ENCODE measurements at regions not wholly inside any gene's neighbourhood (a gene's known extent, or its start where the extent isn't known, plus 50 kb on each side); places are given as distances from the start of the nearest gene placed in this dataset.

GRCh38 chr3:101926594-101927105, 77.3 kb downstream of the NFKBIZ start:
- no peak for TF ChIP-seq CTCF (IDR thresholded peaks at IDR 0.05; ENCODE audit: extremely low read depth, low read depth, low read length)
- peak overlapping the region; percentile 17 for H3K4me2 ChIP-seq (ENCODE audit: insufficient read depth, low read length)
- peak; percentile 29 for DNase-seq (ENCODE audit: insufficient read length, low spot score, missing footprints)
- H3K4me1 ChIP-seq (ENCODE audit: insufficient read depth, low read length) = peaks cover 28% of the 10 kb centered on the region
- H3K79me2 ChIP-seq (ENCODE audit: insufficient read depth, low read length) = no peaks in the 10 kb centered on the region
- H4K20me1 ChIP-seq (ENCODE audit: insufficient read depth, low read length) = no peaks in the 10 kb centered on the region
- no peaks in the 10 kb centered on the region for H3K27me3 ChIP-seq (ENCODE audit: insufficient read depth, low read length)
- H3K27ac ChIP-seq (ENCODE audit: low read depth, low read length) = peak overlapping the region; percentile 12
- peak overlapping the region; percentile 30 for H2AFZ ChIP-seq (ENCODE audit: low read length)
- no peaks in the 10 kb centered on the region for H3K9me3 ChIP-seq (ENCODE audit: low read depth, low read length)
- no peaks in the 10 kb centered on the region for H3K36me3 ChIP-seq (ENCODE audit: insufficient read depth, low read length)
- no peak overlapping the region for H3K4me3 ChIP-seq (ENCODE audit: insufficient read depth, low read length)

- no peak for TF ChIP-seq CTCF (IDR thresholded peaks at IDR 0.05; ENCODE audit: extremely low read depth, low read depth, low read length)
- no peaks in the 10 kb centered on the region for H3K9me3 ChIP-seq (ENCODE audit: low read depth, low read length)
- peak overlapping the region; percentile 6 for H3K27ac ChIP-seq (ENCODE audit: low read depth, low read length)
- no peaks in the 10 kb centered on the region for H3K79me2 ChIP-seq (ENCODE audit: insufficient read depth, low read length)
- no peaks in the 10 kb centered on the region for H3K27me3 ChIP-seq (ENCODE audit: insufficient read depth, low read length)
- no peak overlapping the region for H3K4me3 ChIP-seq (ENCODE audit: insufficient read depth, low read length)
- peaks cover 28% of the 10 kb centered on the region for H3K4me1 ChIP-seq (ENCODE audit: insufficient read depth, low read length)
- no peak overlapping the region for H2AFZ ChIP-seq (ENCODE audit: low read length)
- H3K36me3 ChIP-seq (ENCODE audit: insufficient read depth, low read length) = no peaks in the 10 kb centered on the region
- peak; percentile 69 for DNase-seq (ENCODE audit: insufficient read length, low spot score, missing footprints)
- H4K20me1 ChIP-seq (ENCODE audit: insufficient read depth, low read length) = no peaks in the 10 kb centered on the region
- H3K4me2 ChIP-seq (ENCODE audit: insufficient read depth, low read length) = peak overlapping the region; percentile 20
These were observed 79.6 kb downstream of the NFKBIZ start for GRCh38 chr3:101928890-101929289.

- Histone ChIP-seq H4K20me1 (ENCODE audit: insufficient read depth, low read length) (no peaks in the 10 kb centered on the region), H3K27me3 (ENCODE audit: insufficient read depth, low read length) (no peaks in the 10 kb centered on the region), H3K27ac (ENCODE audit: low read depth, low read length) (no peak overlapping the region), H3K9me3 (ENCODE audit: low read depth, low read length) (no peaks in the 10 kb centered on the region), H3K4me3 (ENCODE audit: insufficient read depth, low read length) (no peak overlapping the region), H3K79me2 (ENCODE audit: insufficient read depth, low read length) (no peaks in the 10 kb centered on the region), H3K4me1 (ENCODE audit: insufficient read depth, low read length) (peaks cover 24% of the 10 kb centered on the region), H3K4me2 (ENCODE audit: insufficient read depth, low read length) (no peak overlapping the region), H3K36me3 (ENCODE audit: insufficient read depth, low read length) (no peaks in the 10 kb centered on the region), H2AFZ (ENCODE audit: low read length) (no peak overlapping the region)
- peak; percentile 15 for DNase-seq (ENCODE audit: insufficient read length, low spot score, missing footprints)
- TF ChIP-seq CTCF (IDR thresholded peaks at IDR 0.05; ENCODE audit: extremely low read depth, low read depth, low read length) = no peak
These were observed 81.8 kb downstream of the NFKBIZ start for GRCh38 chr3:101931081-101931480.

GRCh38 chr3:101932326-101933068, 83.2 kb downstream of the NFKBIZ start:
- peak overlapping the region; percentile 48 for H2AFZ ChIP-seq (ENCODE audit: low read length)
- H3K79me2 ChIP-seq (ENCODE audit: insufficient read depth, low read length) = no peaks in the 10 kb centered on the region
- H3K27ac ChIP-seq (ENCODE audit: low read depth, low read length) = no peak overlapping the region

More at GRCh38 chr3:101932326-101933068, 83.2 kb downstream of the NFKBIZ start:
- peaks cover 24% of the 10 kb centered on the region for H3K4me1 ChIP-seq (ENCODE audit: insufficient read depth, low read length)
- no peak for DNase-seq (ENCODE audit: insufficient read length, low spot score, missing footprints)
- no peaks in the 10 kb centered on the region for H3K27me3 ChIP-seq (ENCODE audit: insufficient read depth, low read length)
- no peaks in the 10 kb centered on the region for H3K36me3 ChIP-seq (ENCODE audit: insufficient read depth, low read length)
- H3K4me3 ChIP-seq (ENCODE audit: insufficient read depth, low read length) = no peak overlapping the region
- TF ChIP-seq CTCF (IDR thresholded peaks at IDR 0.05; ENCODE audit: extremely low read depth, low read depth, low read length) = no peak
- no peak overlapping the region for H3K4me2 ChIP-seq (ENCODE audit: insufficient read depth, low read length)
- no peaks in the 10 kb centered on the region for H4K20me1 ChIP-seq (ENCODE audit: insufficient read depth, low read length)
- no peaks in the 10 kb centered on the region for H3K9me3 ChIP-seq (ENCODE audit: low read depth, low read length)
